Heart right ventricle (tissue), 16 donors: ENCODE measurements at regions not wholly inside any gene's neighbourhood (a gene's known extent, or its start where the extent isn't known, plus 50 kb on each side); places are given as distances from the start of the nearest gene placed in this dataset.

Experiments
- ATAC-seq, 8 donors: fragments of 200-7000 bp; cut with Tn5 transposase; one replicate each; pipeline ENCODE4 v1.9.1; 2020; ENCODE audit warnings: mild to moderate bottlenecking in 8 of 8, moderate library complexity in 8 of 8, moderate number of reproducible peaks in 1 of 8
- DNase-seq, 2 donors: peaks; one replicate each; pipeline ENCODE4 v3.0.0-alpha.2; 2020
- H3K27ac ChIP-seq, 10 donors: fragments of 200-600 bp; sonication (generic) in 2 of 10; one replicate each; pipeline versions ENCODE4 v1.5.0 to v1.8.0; 2020 to 2022; ENCODE audit warnings: mild to moderate bottlenecking in 3 of 10
- H3K27me3 ChIP-seq, 7 donors: fragments of 200-600 bp; one replicate each; pipeline ENCODE4 v1.8.0; 2021 to 2022; ENCODE audit warnings: mild to moderate bottlenecking in 2 of 7
- H3K36me3 ChIP-seq, 9 donors: fragments of 200-600 bp; sonication (generic) in 1 of 9; one replicate each; pipeline versions ENCODE4 v1.5.0 to v1.8.0; 2020 to 2022; ENCODE audit warnings: mild to moderate bottlenecking in 2 of 9
- H3K4me1 ChIP-seq, 9 donors: fragments of 200-600 bp; sonication (generic) in 1 of 9; one replicate each; pipeline versions ENCODE4 v1.5.0 to v1.8.0; 2020 to 2022; ENCODE audit warnings: mild to moderate bottlenecking in 4 of 9
- H3K4me3 ChIP-seq, 10 donors: fragments of 200-600 bp; sonication (generic) in 2 of 10; one replicate each; pipeline versions ENCODE4 v1.5.0 to v1.8.0; 2020 to 2022; ENCODE audit warnings: mild to moderate bottlenecking in 7 of 10, moderate library complexity in 2 of 10
- H3K9me3 ChIP-seq, 11 donors: fragments of 200-600 bp in 10 of 11; sonication (generic) in 2 of 11; one replicate each; pipeline versions ENCODE4 v1.5.0 to v1.8.0; 2013 to 2022; ENCODE audit warnings: mild to moderate bottlenecking in 2 of 11, control low read depth in 1 of 11, moderate library complexity in 1 of 11
- CTCF ChIP-seq, 9 donors: fragments of 200-600 bp; sonication (generic) in 2 of 9; IDR thresholded peaks; one replicate each; pipeline versions ENCODE4 v1.5.0 to v1.8.0; 2021 to 2022; ENCODE audit warnings: antibody characterized with exemption in 9 of 9, mild to moderate bottlenecking in 5 of 9, moderate library complexity in 1 of 9
- WGBS, 2 donors: extraction: QIAGEN DNeasy Blood & Tissue Kit; methylation state at CpG; one replicate each; pipeline ENCODE4 v1.1.7; 2013; ENCODE audit warnings: inconsistent platforms in 1 of 2; 5-methylcytosine and 5-hydroxymethylcytosine counted together
- intact Hi-C, 10 donors: fragments of 100-400 bp; cut with DNase I; formaldehyde crosslinking; loops; one replicate each; pipeline versions ENCODE4 v1.11.1 to v1.14.2; 2022
- donor health status: Arrhythmogenic right ventricular cardiomyopathy.
- donor health status: ischemic (EF 13 %, LVEDD 7.1; RV severe dilation, severe dysfunction).
- donor health status: healthy with polysubstance abuse.
- donor health status: DM: no; HTN: yes; CAD: no.
- donor health status: DM: no; HTN: no; CAD: no.
- donor health status: ischemic (EF 25% LVEDD 6.9; RV normal size, moderate dysfunction).
- donor health status: ischemic (EF 25% LVEDD 5.7; RV mildly dilated, moderate dysfunction).
- donor health status: healthy.
- donor health status: DM: yes; HTN: yes; CAD: no.
- donor health status: Ischemic cardiomyopathy.
- donor health status: ischemic (EF 35%, LVEDD 5.7; RV mildly dilated, moderate dysfunction).
- donor health status: nonischemic (EF 11% LVEDD 7.7; RV severe dilation, severe dysfunction).
- donor health status: DM: yes; HTN: yes; CAD: no.
- donor health status: PGD.
- donor health status: ischemic (EF 29% LVEDD 5.4; RV normal size, mild dysfunction).
- donor health status: nonischemic (EF 23%, LVEDD 6.1; RV moderate dilation, normal function).

DNA sequence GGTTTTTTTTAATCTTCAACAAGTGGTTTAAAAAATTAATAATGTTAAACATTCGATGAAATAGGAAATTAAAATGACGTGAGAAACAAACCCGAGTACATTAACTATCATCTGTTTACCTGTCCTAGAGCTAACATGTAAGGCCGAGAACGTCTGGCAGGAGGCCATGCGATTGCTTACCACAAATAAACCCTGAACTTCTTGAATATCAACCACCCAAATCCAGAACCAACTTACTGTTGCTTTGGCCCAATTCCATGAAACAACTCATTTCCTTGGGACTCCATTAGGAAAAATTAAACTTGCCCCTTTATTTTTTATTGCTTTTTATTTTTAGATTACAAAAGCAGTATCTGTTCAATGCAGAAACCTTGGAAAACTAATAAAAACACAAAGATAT, 228.9 kb upstream of the IRS2 start:
- no peak for ATAC-seq

DNA sequence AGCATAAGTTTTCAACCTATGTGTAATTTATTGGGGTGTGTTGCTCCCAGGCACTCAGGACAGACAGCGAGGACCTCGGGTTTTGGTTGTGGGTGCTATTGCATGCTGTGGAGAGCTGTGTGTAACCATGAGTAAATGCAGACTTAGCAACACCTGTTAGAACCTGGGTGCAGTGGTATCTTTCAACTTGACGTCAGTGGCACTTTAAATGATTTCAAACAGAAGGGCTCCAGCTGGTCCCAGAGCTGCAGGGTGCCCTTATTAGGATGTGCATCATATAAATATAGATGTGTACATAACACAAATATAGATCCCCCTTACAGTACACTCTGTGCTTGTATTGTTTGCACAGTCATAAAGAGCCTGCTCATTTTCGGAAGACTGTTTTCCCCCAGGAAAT, 228.3 kb upstream of the IRS2 start:
- intact Hi-C loops = no loop called here
- Histone ChIP-seq H3K27ac (no peak overlapping the region), H3K9me3 (no peaks in the 10 kb centered on the region), H3K4me3 (no peak overlapping the region), H3K4me1 (peaks cover 0 to 6% (median 0%) of the 10 kb centered on the region in 9 donors), H3K27me3 (no peaks in the 10 kb centered on the region), H3K36me3 (no peaks in the 10 kb centered on the region)
- WGBS, 2 donors = 62 to 63% methylated on average over 4 of the region's 4 CpGs
- ATAC-seq = peak in 2 of 8 donors; percentile 73 to 74
- no peak for TF ChIP-seq CTCF (IDR thresholded peaks at IDR 0.05)
- no peak for DNase-seq

More for the DNA sequence above, 228.9 kb upstream of the IRS2 start:
- WGBS, 2 donors = 67 to 72% methylated on average over 6 of the region's 6 CpGs
- H3K4me1 ChIP-seq = peaks cover 0 to 6% (median 0%) of the 10 kb centered on the region in 9 donors
- no peaks in the 10 kb centered on the region for H3K27me3 ChIP-seq
- H3K4me3 ChIP-seq = no peak overlapping the region
- H3K27ac ChIP-seq = no peak overlapping the region
- no peaks in the 10 kb centered on the region for H3K36me3 ChIP-seq
- no peak for TF ChIP-seq CTCF (IDR thresholded peaks at IDR 0.05)
- no peaks in the 10 kb centered on the region for H3K9me3 ChIP-seq
- intact Hi-C loops = no loop called here
- no peak for DNase-seq

DNA sequence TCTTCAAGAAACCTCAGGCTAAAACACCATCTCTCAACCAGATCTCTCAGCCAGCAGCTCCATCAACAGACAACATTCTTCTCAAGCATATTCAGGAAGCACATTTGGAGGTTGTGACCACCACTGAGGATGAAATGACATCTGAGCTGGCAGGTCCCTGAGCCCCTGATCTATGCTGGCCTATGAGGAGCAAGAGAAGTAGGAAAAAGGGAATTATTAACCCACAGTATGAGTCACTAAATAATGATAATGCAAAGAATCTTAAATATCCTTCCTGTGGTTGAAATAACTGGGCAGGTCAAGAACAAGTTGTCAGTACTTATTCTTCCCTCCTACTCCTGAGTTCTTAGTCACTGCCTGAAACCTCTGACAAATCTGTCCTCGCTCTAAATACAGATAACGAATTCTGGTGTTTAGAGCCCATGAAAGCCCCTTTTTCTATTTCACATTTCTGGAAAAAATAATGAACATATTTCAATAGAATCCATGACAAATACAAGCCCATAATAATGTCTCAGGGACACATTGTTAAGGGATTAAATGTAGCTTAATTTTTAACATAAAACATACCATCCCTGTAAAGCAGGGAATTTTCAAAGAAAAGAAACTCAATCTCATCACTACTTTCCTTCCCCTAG, 225.8 kb upstream of the IRS2 start:
- intact Hi-C loops = no loop called here
- Histone ChIP-seq H3K4me3 (no peak overlapping the region), H3K36me3 (no peaks in the 10 kb centered on the region), H3K4me1 (peaks cover 0 to 6% (median 0%) of the 10 kb centered on the region in 9 donors), H3K27ac (no peak overlapping the region), H3K9me3 (no peaks in the 10 kb centered on the region), H3K27me3 (no peaks in the 10 kb centered on the region)
- ATAC-seq = no peak
- no peak for TF ChIP-seq CTCF (IDR thresholded peaks at IDR 0.05)
- WGBS, 2 donors = 69 to 75% methylated on average over 2 of the region's 2 CpGs
- DNase-seq = no peak

- no peaks in the 10 kb centered on the region for H3K36me3 ChIP-seq
- no peak overlapping the region for H3K4me3 ChIP-seq
- no peak overlapping the region for H3K27ac ChIP-seq
- peaks cover 0 to 6% (median 0%) of the 10 kb centered on the region in 9 donors for H3K4me1 ChIP-seq
- ATAC-seq (no peak), DNase-seq (no peak)
- WGBS, 2 donors = 48 to 54% methylated on average over 5 of the region's 5 CpGs
- no peaks in the 10 kb centered on the region for H3K9me3 ChIP-seq
- no peaks in the 10 kb centered on the region for H3K27me3 ChIP-seq
- TF ChIP-seq CTCF (IDR thresholded peaks at IDR 0.05) = no peak
- intact Hi-C loops = no loop called here
Observed at GRCh38 chr13:110010404-110011138, 224.2 kb upstream of the IRS2 start.
